KMS-11 (cell line): ENCODE measurements at regions not wholly inside any gene's neighbourhood (a gene's known extent, or its start where the extent isn't known, plus 50 kb on each side); places are given as distances from the start of the nearest gene placed in this dataset.

ENCODE experiments used
- H2AFZ ChIP-seq: fragments of 200-600 bp; sonication (generic); 2 replicates; pipeline ENCODE4 v1.6.1; 2016; ENCODE audit warnings: antibody characterized with exemption, mixed run types, low read depth
- H3K27ac ChIP-seq: fragments of 200-600 bp; sonication (generic); 2 replicates; pipeline ENCODE4 v1.6.1; 2016; ENCODE audit warnings: mild to moderate bottlenecking, mixed run types
- H3K27me3 ChIP-seq: fragments of 200-600 bp; sonication (generic); 2 replicates; pipeline ENCODE4 v1.6.1; 2017; ENCODE audit warnings: mild to moderate bottlenecking, low read depth, mixed run types, moderate library complexity; ENCODE audit not compliant: insufficient read depth
- H3K36me3 ChIP-seq: fragments of 200-600 bp; sonication (generic); 2 replicates; pipeline ENCODE4 v1.6.1; 2017; ENCODE audit warnings: mild to moderate bottlenecking, mixed run types; ENCODE audit not compliant: insufficient read depth
- H3K4me1 ChIP-seq: fragments of 200-600 bp; sonication (generic); 2 replicates; pipeline ENCODE4 v1.6.1; 2016; ENCODE audit warnings: mild to moderate bottlenecking, low read depth, mixed run types; ENCODE audit not compliant: poor library complexity, severe bottlenecking
- H3K4me2 ChIP-seq: fragments of 200-600 bp; sonication (generic); 2 replicates; pipeline ENCODE4 v1.7.0; 2016; ENCODE audit warnings: mild to moderate bottlenecking, mixed run types
- H3K4me3 ChIP-seq: fragments of 200-600 bp; sonication (generic); IDR thresholded peaks from 2 replicates; pipeline ENCODE4 v1.6.1; 2017; ENCODE audit warnings: low read depth, low read length, mixed read lengths; ENCODE audit not compliant: insufficient read depth
- H3K79me2 ChIP-seq: fragments of 200-600 bp; sonication (generic); 2 replicates; pipeline ENCODE4 v1.6.1; 2016; ENCODE audit warnings: low read depth, mixed run types; ENCODE audit not compliant: insufficient read depth
- H3K9ac ChIP-seq: fragments of 200-600 bp; sonication (generic); 2 replicates; pipeline ENCODE4 v1.6.1; 2016; ENCODE audit warnings: mild to moderate bottlenecking, mixed run types
- H4K20me1 ChIP-seq: fragments of 200-600 bp; sonication (generic); 2 replicates; pipeline ENCODE4 v1.6.1; 2016; ENCODE audit warnings: mild to moderate bottlenecking, mixed run types; ENCODE audit not compliant: insufficient read depth
- CTCF ChIP-seq: fragments of 200-600 bp; sonication (generic); conservative IDR thresholded peaks from 2 replicates; pipeline ENCODE4 v1.6.1; 2017; ENCODE audit warnings: low read depth, mild to moderate bottlenecking, antibody characterized with exemption, low read length, moderate library complexity, mixed read lengths

GRCh38 chr22:47236161-47236560, 473.7 kb downstream of the TBC1D22A start:
- H3K4me3 ChIP-seq: no peak overlapping the region
- TF ChIP-seq CTCF: no peak
- H2AFZ ChIP-seq: no peak overlapping the region
- no peaks in the 10 kb centered on the region for H3K79me2 ChIP-seq
- H3K27ac ChIP-seq: no peak overlapping the region
- no peak overlapping the region for H3K9ac ChIP-seq
- no peaks in the 10 kb centered on the region for H3K36me3 ChIP-seq
- no peaks in the 10 kb centered on the region for H3K27me3 ChIP-seq
- H3K4me2 ChIP-seq: no peak overlapping the region
- no peaks in the 10 kb centered on the region for H3K4me1 ChIP-seq
- H4K20me1 ChIP-seq: no peaks in the 10 kb centered on the region

GRCh38 chr22:47233316-47234243, 471.1 kb downstream of the TBC1D22A start:
- no peak for TF ChIP-seq CTCF
- Histone ChIP-seq H3K27ac (no peak overlapping the region), H3K4me1 (no peaks in the 10 kb centered on the region), H2AFZ (no peak overlapping the region), H3K9ac (no peak overlapping the region), H3K4me2 (no peak overlapping the region), H4K20me1 (no peaks in the 10 kb centered on the region), H3K79me2 (no peaks in the 10 kb centered on the region), H3K27me3 (no peaks in the 10 kb centered on the region), H3K36me3 (no peaks in the 10 kb centered on the region), H3K4me3 (no peak overlapping the region)

GRCh38 chr22:47232753-47233152, 470.3 kb downstream of the TBC1D22A start:
- Histone ChIP-seq H3K27me3 (no peaks in the 10 kb centered on the region), H2AFZ (no peak overlapping the region), H4K20me1 (no peaks in the 10 kb centered on the region), H3K27ac (no peak overlapping the region), H3K36me3 (no peaks in the 10 kb centered on the region), H3K79me2 (no peaks in the 10 kb centered on the region), H3K9ac (no peak overlapping the region), H3K4me1 (no peaks in the 10 kb centered on the region), H3K4me2 (no peak overlapping the region), H3K4me3 (no peak overlapping the region)
- no peak for TF ChIP-seq CTCF

- no peak overlapping the region for H3K27ac ChIP-seq
- no peaks in the 10 kb centered on the region for H3K79me2 ChIP-seq
- no peak overlapping the region for H3K4me3 ChIP-seq
- no peak overlapping the region for H3K9ac ChIP-seq
- no peak overlapping the region for H3K4me2 ChIP-seq
- no peaks in the 10 kb centered on the region for H3K36me3 ChIP-seq
- TF ChIP-seq CTCF: no peak
- no peaks in the 10 kb centered on the region for H3K4me1 ChIP-seq
- H2AFZ ChIP-seq: no peak overlapping the region
- H3K27me3 ChIP-seq: no peaks in the 10 kb centered on the region
- no peaks in the 10 kb centered on the region for H4K20me1 ChIP-seq
Observed at GRCh38 chr22:47232197-47232596, 469.7 kb downstream of the TBC1D22A start.
